ENCODE measurements at regions not wholly inside any gene's neighbourhood (a gene's known extent, or its start where the extent isn't known, plus 50 kb on each side); places are given as distances from the start of the nearest gene placed in this dataset.

- TF ChIP-seq, protein P1, sequence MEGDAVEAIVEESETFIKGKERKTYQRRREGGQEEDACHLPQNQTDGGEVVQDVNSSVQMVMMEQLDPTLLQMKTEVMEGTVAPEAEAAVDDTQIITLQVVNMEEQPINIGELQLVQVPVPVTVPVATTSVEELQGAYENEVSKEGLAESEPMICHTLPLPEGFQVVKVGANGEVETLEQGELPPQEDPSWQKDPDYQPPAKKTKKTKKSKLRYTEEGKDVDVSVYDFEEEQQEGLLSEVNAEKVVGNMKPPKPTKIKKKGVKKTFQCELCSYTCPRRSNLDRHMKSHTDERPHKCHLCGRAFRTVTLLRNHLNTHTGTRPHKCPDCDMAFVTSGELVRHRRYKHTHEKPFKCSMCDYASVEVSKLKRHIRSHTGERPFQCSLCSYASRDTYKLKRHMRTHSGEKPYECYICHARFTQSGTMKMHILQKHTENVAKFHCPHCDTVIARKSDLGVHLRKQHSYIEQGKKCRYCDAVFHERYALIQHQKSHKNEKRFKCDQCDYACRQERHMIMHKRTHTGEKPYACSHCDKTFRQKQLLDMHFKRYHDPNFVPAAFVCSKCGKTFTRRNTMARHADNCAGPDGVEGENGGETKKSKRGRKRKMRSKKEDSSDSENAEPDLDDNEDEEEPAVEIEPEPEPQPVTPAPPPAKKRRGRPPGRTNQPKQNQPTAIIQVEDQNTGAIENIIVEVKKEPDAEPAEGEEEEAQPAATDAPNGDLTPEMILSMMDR (IDR thresholded peaks at IDR 0.05) = no peak
- no peak for TF ChIP-seq POLR2A (IDR thresholded peaks at IDR 0.05)
These were observed 53.6 kb upstream of the ADGRA1 start for GRCh38 chr10:133034092-133034491.
